NCI-H187 treated with DMSO at 0.1 percent for 48 hours (cell line): ENCODE measurements at regions not wholly inside any gene's neighbourhood (a gene's known extent, or its start where the extent isn't known, plus 50 kb on each side); places are given as distances from the start of the nearest gene placed in this dataset.

ENCODE experiments used
- DNase-seq: peaks from one replicate; lab custom pipeline; 2025; lab: John Stamatoyannopoulos, UW

DNA sequence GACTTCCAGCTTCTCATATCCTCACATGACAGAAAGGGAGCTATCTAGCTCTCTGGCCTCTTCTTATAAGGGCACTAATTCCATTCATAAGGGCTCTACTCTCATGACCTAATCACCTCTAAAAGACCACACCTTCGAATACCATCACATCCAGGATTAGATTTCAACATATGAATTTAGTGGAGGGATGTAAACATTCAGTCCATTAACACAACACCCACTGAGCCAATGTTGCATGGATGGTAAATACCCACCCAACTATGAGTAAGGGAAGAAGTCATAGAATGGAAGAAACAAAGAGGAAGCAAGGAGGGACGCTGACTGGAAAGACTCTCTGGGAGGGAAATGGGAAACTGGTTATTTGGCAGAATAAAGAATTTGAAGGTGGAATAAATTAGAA is 112.6 kb upstream of the CCDC112 start:
- no peak for DNase-seq

DNA sequence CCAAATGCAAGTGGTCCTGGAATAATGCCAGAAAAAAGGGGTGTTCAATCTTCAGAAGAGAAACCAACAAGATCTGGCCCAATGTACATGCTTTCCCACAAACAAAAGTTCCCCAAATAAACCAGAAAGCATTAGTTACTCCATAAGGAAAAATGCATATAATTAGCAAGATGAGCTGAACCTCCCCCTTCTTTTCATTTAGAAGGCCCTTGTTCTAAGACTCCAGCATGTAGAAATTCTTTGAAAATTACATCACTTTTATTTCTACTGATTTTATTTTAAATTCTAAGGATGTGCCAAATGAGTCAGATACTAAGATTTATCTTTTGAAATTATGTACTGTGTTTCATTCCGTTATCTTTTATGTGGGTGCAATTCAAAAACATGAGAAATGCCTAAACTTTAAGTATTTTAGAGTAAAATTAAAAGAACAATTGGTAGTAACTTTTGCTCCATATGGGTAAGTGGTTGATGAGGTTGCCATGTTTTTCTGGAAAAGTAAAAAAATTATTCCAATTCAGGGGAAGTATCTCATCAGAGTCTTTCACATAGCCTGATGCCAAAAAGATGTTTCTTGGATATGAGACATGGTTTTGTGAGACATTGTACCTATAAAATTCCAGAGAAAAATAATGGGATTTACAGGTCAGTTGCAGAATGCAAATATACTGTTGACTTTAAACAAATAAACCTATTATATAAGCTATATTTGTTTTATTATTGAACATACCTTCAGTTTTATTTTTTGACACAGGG is 106.5 kb upstream of the CCDC112 start:
- no peak for DNase-seq

DNA sequence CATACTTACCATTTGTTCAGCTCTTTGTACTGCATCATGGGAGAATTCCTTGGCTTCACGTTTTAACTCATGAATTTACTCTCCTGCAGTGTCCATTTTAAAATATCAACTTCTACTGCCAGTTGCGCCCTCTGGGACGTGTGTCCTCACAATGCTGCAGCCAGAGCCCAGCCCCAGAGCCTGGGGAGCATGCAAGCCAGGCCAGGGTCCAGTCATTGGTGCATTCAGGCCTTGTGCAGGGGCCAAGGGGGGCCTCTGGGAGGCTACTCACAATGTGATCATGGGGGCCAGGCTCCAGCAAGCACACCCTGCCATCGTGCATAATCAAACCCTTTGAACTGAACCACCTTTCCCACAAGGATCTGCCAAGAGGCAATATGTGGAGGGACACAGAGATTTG is 105.6 kb upstream of the CCDC112 start:
- no peak for DNase-seq

DNA sequence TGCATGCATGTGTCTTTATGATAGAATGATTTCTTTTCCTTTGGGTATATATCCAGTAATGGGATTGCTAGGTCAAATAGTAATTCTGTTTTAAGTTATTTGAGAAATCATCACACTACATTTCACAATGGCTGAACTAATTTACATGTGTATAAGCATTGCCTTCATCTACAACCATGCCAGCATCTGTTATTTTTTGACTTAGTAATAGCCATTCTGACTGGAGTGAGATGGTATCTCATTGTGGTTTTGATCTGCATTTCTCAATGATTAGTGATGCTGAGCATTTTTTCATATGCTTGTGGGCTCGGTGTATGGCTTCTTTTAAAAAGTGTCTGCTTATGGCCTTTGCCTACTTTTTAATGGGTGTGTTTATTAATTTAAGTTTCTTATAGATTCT is 102.3 kb upstream of the CCDC112 start:
- DNase-seq = no peak

DNA sequence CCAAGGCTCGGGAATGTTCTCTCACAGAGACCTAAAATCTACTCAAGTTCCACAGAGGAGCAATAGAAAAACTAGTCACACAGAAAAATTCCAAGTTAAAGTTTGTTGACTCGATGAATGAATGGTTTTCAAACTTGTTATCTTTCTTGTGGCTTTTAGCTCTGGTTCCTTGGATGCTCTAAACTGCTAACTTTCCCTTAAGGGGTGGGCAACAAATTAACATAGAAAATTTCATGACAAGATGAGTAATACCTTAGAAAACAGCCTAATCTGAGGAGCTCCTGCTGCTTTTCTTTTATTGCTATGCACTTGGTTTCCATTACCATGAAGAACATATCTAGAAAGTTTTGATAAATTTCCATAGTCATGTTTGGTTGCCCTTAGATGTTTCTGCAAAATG is 100.2 kb upstream of the CCDC112 start:
- DNase-seq = no peak

DNA sequence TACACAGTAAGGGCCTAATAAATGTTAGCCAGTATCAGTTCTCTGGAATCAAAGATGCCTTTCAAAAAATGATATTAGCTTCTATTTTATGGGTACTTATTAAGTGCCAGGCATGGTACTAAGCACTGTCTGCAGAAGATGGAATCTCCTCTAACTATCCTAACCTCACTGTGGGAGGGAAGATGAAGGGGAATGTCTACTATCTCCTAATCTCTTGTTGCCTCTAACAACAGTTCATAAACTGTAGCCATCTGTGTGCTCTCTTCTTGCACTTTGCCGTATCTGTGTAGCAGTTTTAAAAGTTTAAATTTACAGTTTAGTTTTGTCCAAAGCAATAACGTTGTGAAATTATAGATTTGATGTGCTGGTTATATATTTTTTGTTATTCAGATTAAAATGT is 99.6 kb upstream of the CCDC112 start:
- DNase-seq = no peak

DNA sequence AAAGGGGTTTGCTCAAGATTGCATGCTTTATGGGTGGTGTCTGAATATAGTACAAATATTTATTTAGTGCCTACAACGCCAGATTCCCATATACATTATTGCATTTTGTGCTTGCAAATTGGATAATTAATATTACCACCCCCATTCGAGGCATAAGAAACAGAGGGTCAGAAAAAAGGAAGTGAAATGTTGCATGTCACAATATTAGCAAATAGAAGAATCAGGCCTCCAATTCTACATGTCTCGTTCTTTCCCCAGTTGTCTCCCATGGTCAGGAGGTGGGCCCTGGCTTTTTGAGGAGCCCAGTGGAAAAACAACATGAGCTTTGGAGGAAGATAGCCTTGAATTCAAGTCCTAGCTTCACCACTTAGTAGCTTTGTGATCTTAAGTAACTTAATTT is 98.1 kb upstream of the CCDC112 start:
- DNase-seq = no peak

DNA sequence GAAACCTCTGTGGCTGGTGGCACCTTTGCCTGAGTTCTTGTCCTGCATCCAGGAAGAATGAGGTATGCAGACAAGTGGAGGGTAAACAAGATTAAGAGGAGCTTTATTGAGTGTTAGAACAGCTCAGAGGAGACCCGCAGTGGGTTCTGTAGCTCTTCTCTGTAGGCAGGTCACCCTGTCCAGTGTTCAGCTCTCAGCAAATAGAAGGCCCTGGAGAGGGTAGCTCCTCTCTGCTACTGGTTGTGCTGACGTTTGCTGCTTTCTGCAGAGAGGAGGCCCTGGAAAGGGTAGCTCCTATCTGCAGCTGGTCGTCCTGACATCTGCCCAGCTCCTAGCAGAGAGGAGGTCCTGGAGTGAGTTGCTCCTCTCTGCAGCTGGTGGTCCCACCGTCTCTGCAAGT is 96.8 kb upstream of the CCDC112 start:
- no peak for DNase-seq

DNA sequence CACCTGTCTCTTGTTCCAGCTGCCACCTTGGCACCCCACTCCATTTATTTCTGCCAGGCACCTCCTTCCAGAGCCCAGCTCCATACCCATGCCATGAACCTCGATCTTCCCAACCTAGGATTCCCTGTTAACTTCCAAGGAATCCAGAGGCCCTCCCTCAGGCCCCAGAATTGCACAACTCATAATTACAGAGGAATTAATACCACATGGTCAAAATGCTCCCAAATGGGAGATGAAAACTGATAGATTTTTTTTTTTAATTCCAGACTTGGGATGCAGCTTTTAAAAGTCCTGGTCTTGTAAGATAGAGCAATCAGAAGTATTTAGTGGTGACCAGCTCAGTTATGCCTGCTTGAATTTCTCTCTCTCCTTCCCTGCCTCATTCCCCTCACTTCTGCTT is 96.2 kb upstream of the CCDC112 start:
- no peak for DNase-seq

DNA sequence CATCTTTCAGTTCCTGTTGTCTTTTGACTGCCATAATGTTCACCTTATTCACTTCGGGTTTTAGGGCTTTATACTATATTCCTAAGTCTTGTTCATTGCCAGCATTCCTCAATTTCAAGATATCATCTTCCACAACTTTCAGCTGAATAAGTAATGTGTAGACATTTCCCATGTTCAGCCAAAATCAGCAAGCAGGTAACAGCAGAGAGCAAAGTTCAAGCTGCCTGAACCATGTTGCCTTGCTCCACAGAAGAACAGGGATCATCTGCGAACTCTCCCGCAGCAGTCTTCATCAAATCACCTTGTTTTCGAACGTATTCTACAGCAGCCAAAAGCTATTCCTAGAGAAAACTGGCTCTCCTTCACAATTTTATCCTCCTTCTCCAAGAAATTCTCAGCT is 95.3 kb upstream of the CCDC112 start:
- no peak for DNase-seq

DNA sequence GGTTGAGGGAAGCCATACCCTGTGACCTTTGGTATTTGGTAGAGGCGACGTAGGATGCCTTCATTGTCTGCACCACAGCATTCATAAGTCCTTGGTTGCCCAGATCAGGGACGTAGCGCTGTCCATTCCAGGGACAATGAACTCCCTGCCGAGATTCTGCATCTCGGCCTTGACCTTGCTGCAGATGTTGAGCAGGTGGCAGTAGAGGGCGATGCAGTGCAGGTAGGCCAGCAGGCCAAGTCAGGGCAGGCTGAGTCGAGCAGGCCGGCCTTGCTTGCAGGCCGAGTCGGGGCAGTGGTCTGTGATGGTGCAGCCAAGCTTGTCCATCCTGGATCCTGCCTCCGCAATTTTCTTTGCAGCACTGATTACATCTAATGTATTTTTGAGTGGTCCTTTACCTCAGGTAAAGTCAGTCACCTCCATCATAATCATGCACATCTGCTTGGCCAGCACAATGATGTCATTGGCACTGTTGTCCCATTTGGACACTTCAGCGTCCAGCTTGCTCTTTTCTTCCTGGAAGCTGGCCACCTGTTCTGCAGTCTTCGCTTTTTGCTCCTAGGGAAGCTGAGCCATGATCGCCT is 93.4 kb upstream of the CCDC112 start:
- DNase-seq = no peak

DNA sequence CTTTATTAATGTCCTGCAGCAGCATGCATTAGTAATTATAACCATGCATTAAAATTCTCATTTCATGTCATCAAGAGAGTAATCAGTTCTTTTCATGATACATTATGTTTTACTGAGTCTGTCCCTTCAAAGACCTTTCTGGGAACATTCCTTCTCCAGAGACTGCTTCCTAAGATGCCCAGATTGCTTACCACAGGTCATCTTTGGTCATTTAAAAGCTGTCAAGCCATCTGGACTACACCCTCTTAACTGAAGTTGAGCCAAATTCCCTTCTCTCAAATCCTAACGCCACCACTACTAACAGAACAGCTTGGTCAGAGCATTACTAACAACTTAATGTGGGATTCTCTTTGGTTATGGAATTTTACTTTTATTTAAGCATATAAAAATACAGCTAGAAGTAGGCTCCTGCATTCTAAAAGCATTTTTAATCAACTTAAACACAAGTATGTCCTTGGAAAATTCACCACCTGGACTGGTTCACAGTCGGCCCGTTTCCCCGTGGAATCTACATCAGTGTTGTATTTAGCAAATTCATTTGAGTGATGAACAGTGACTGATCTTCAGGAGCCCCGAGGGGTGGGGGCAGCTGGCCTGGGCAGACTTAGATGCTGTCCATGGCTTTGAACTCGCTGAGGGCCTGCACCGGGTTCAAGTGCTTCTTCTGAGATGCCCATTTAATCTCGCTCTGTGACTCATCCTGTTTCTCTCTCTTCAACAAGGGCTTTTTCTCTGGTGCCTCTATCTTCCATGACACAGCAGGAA is 92.8 kb upstream of the CCDC112 start:
- no peak for DNase-seq

DNA sequence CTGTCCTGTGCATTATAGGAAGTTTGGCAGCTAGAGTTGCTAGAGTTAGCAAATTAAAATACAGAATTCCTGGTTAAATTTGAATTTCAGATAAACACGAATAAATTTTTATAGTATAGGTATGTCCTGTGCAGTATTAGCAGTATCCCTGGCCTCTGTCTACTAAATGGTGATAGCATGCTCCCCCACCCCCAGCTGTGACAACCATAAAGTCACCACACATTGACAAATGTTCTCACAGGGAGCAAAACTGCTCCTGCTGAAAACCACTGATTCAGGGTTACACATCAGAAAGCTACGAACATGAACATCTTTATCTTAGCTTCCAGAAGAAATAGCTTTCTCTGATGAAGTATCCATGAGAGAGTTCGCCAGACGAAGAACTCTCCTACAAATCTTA is 91.8 kb upstream of the CCDC112 start:
- DNase-seq = no peak

DNA sequence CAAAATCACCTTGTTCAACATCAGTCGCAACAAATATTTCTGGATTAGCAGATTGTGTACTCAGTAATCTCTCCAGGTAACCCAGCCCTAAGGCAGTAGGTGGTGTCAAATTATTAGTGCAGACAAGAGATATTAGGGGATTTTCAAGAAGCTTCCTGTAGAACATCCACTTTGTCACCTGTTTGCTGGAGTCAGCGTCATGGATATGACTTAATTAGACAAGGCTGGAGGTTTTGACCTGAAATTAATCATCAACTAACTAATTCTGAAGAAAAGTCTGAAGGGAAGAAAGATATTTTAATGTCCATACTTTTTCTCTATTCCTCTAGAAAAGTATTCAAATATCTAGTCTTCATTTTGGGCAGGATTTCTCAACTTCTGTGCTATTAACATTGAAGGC is 91.4 kb upstream of the CCDC112 start:
- DNase-seq = no peak

DNA sequence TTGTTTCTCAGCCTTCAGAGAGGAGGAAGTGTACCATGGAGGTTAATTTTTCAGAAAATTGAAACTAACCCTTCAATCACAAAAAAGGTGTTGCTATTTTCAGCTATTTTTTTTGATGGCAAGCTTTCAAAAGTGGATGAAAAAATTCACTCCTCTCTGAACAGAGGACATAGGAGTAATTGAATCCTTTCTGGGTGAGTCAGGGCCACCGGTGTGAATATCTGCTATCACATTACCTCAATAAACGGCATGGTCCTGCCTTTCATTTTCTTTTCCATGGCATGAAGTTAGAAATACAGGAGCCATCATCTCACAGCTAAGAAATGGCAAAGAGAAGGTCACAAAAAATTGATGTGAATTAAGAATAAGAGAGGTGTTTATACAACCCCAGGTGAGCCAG is 90.2 kb upstream of the CCDC112 start:
- DNase-seq = no peak

DNA sequence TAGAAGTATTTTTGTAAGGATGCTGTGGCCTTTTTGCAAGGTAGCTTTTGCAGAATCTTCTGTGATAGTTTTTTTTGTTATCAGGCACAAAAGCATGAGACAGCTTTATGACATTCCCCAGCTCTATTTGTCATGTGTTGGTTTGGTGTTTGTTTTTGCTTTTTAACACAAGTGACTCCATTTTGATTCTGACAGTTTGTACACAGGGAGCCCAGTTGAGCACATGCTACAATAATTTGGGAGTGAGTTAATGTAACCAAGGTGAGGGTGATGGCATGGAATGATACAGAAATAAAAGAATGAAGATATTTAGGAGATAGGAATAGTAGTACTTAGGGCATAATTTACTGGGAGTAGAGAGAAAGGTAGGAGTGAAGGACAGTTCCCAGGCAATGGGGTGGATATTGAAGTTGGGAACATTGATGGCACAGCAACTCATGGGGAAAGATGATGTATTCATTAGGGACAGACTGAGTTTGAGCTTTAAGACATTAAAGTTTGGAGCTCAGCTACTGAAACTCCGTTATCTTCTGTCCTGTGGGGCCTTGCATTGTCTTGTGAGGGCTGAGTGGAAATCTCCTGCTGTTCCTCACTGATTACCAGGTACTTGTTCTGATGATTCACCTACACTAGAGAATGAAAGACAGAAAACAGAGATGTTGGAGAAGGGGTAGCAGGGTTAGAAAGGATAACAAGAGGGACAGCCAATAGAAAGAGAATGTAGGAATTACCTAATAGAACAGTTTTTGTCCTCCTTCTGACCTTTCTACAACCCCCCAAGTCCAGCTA is 88.3 kb upstream of the CCDC112 start:
- no peak for DNase-seq

DNA sequence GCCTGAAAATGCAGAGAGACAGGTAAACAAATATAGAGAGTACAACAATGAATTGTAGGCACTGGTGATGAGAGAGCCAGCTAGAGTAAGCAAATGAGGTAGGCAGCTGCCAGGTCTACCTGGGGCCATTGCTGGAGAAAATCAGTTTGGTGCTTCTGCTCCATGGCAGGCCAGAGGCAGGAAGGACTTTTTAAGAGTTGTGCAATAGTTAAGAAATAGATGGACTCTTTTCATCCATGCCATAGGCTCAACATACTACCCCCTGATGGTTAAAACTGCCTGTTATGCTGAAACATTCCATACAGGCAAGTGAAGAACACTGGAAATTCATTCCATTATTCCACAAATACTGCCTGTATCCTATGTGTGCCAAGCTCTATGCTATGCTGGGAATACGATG is 86.5 kb upstream of the CCDC112 start:
- no peak for DNase-seq

DNA sequence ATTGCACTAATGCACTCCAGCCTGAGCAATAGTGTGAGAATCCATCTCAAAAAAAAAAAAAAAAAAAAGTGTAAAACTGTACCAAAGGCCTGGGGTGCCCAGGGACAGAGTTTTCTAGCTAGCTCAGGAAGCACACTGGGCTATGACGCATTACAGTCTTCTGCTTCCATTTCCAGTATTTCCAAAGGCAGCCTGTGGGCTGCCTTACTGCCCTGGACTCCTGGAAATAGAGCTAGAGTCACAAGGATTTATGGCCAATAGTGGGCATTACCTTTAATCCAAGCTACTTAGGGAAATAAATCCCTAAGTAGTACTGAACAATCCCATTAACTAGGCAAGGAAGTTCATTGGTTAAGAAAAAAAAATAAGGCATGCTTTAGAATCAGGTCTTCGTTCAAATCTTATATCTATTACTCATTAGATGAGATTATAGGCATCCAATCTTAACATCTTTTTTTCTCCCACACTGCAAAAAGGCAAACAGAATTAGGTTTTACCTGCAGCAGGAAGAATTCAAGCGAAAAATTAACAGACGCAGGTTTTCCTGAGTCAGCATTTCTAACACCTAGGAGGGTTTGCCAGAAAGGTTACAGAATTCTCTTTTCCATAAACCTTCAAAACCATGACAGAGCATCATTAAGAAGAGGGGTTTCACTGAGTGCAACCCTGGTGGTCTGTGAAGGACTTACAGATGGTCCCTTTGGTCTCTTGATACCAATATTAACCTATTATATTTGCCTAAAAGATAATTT is 85.6 kb upstream of the CCDC112 start:
- DNase-seq = no peak

DNA sequence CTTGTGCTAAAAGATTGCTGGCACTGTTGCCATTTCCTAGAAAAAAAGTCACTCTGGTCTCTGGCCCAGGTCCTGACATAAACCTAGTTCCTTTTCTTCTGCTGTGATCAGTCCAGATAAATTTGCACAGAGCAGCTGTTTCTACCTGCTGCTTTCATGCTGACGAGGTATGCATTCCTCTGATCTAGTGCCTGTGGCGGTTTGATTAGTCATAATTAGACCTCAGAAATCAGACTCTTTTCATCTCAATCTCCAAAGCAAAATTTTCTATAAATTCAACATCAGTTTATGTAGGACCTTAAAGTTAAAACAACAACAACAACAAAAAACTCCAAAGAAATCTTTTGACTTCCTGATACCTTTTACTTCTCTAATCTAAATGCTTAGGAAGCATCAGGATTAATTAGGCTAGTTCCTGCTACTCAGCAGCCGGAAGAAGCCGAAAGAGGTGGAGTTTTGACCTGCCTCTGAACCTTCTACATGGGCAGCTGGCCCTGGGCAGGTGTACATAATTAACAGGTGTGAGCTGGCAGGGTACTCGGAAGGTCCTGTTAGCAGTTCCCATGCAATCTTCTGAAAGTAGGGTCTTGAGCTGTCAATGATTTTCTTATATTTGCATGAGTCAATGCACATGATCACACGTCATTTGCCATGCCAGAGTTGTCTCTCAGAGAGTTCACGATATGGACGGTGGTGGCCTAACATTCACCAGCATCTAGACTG is 83.3 kb upstream of the CCDC112 start:
- no peak for DNase-seq

DNA sequence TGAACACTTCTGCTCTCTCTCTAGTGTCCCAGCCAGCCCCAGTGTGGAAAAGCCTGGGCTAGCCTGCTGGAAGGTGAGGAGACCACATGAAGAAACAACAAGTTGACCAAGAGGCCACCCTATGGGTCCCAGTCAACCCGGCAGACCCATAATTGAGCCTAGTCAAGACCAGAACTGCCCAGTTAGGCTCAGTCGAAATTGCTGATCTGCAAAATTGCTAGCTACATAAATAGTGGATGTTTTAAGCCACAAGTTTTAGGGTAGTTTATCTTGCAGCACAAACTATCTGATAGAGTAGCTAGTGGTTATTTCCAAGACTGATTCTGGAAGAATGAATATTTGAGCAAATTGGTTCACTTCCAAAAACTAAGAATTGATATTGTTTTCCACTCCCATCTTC is 82.3 kb upstream of the CCDC112 start:
- no peak for DNase-seq
